ENCODE measurements at regions not wholly inside any gene's neighbourhood (a gene's known extent, or its start where the extent isn't known, plus 50 kb on each side); places are given as distances from the start of the nearest gene placed in this dataset.

GRCh38 chr1:199776768-199777497 lies 250.6 kb upstream of the NR5A2 start:
- no peak for TF ChIP-seq POLR2A (IDR thresholded peaks at IDR 0.05)
- TF ChIP-seq CTCF (IDR thresholded peaks at IDR 0.05) = no peak

All from vagina (tissue), 2 donors.